ENCODE measurements at regions not wholly inside any gene's neighbourhood (a gene's known extent, or its start where the extent isn't known, plus 50 kb on each side); places are given as distances from the start of the nearest gene placed in this dataset.

- TF ChIP-seq EZH2 (IDR thresholded peaks at IDR 0.05; ENCODE audit: borderline replicate concordance, insufficient read depth, low read depth, low read length, poor library complexity, severe bottlenecking): no peak
- TF ChIP-seq CTCF (IDR thresholded peaks at IDR 0.05): no peak
Measured at GRCh38 chr4:89579771-89580170, 257.2 kb downstream of the SNCA start.
